GM23338 (cell line): ENCODE measurements at regions not wholly inside any gene's neighbourhood (a gene's known extent, or its start where the extent isn't known, plus 50 kb on each side); places are given as distances from the start of the nearest gene placed in this dataset.

Experiments used
- ATAC-seq: fragments of 200-7000 bp; cut with Tn5 transposase; 3 replicates; pipeline ENCODE4 v1.9.1; 2020
- DNase-seq: peaks from one replicate; pipeline ENCODE4 v3.0.0-alpha.2; 2015; ENCODE audit warnings: low spot score
- H2AFZ ChIP-seq: fragments of 200-600 bp; sonication (generic); 2 replicates; pipeline ENCODE4 v1.8.0; 2016; ENCODE audit warnings: antibody characterized with exemption, mild to moderate bottlenecking, moderate library complexity
- H3F3A ChIP-seq: fragments of 200-600 bp; sonication (generic); replicated peaks from 2 replicates; pipeline ENCODE4 v1.8.0; 2017; ENCODE audit warnings: antibody characterized with exemption, mixed run types, low read depth
- H3K27ac ChIP-seq: fragments of 200-600 bp; sonication (generic); 2 replicates; pipeline ENCODE4 v1.6.1; 2016; ENCODE audit warnings: low read depth
- H3K27me3 ChIP-seq: fragments of 200-600 bp; sonication (generic); 2 replicates; pipeline ENCODE4 v1.8.0; 2016; ENCODE audit warnings: mild to moderate bottlenecking, mixed run types, moderate library complexity; ENCODE audit not compliant: insufficient read depth
- H3K36me3 ChIP-seq: fragments of 200-600 bp; sonication (generic); 2 replicates; pipeline ENCODE4 v1.8.0; 2016; ENCODE audit warnings: mild to moderate bottlenecking; ENCODE audit not compliant: insufficient read depth
- H3K4me1 ChIP-seq: fragments of 200-600 bp; sonication (generic); 2 replicates; pipeline ENCODE4 v1.8.0; 2016; ENCODE audit warnings: mild to moderate bottlenecking, moderate library complexity; ENCODE audit not compliant: insufficient read depth
- H3K4me2 ChIP-seq: fragments of 200-600 bp; sonication (generic); 2 replicates; pipeline ENCODE4 v1.7.1; 2017; ENCODE audit warnings: mixed run types
- H3K4me3 ChIP-seq: fragments of 200-600 bp; sonication (generic); 2 replicates; pipeline ENCODE4 v1.6.1; 2016; ENCODE audit warnings: mixed run types
- H3K79me2 ChIP-seq: fragments of 200-600 bp; sonication (generic); replicated peaks from 2 replicates; pipeline ENCODE4 v1.8.0; 2017; ENCODE audit warnings: mild to moderate bottlenecking; ENCODE audit not compliant: insufficient read depth
- H3K9me2 ChIP-seq: fragments of 200-600 bp; sonication (generic); 2 replicates; pipeline ENCODE4 v1.8.0; 2017; ENCODE audit not compliant: insufficient read depth
- H4K20me1 ChIP-seq: fragments of 200-600 bp; sonication (generic); replicated peaks from 2 replicates; pipeline ENCODE4 v1.8.0; 2017; ENCODE audit warnings: mild to moderate bottlenecking; ENCODE audit not compliant: insufficient read depth
- H3K27ac Mint-ChIP-seq: 2 replicates; pipeline ENCODE4 v1.8.0; 2020; ENCODE audit warnings: inconsistent platforms, mild to moderate bottlenecking, moderate library complexity, mixed read lengths
- H3K27me3 Mint-ChIP-seq: 3 replicates; pipeline ENCODE4 v1.8.0; 2022; ENCODE audit warnings: low read depth, mild to moderate bottlenecking, moderate library complexity, mixed read lengths, inconsistent platforms; ENCODE audit not compliant: insufficient read depth, poor library complexity
- H3K36me3 Mint-ChIP-seq: 3 replicates; pipeline ENCODE4 v1.8.0; 2021; ENCODE audit warnings: low read depth, mild to moderate bottlenecking, inconsistent platforms, moderate library complexity, mixed read lengths
- H3K4me1 Mint-ChIP-seq: 3 replicates; pipeline ENCODE4 v1.8.0; 2020; ENCODE audit warnings: mild to moderate bottlenecking, inconsistent platforms, mixed read lengths
- H3K4me3 Mint-ChIP-seq: 3 replicates; pipeline ENCODE4 v1.8.0; 2021; ENCODE audit warnings: moderate library complexity, mild to moderate bottlenecking, inconsistent platforms, mixed read lengths
- H3K9me3 Mint-ChIP-seq: 3 replicates; pipeline ENCODE4 v1.8.0; 2020; ENCODE audit warnings: moderate library complexity, mild to moderate bottlenecking, inconsistent platforms, mixed read lengths
- CREB1 ChIP-seq: fragments of 250-450 bp; sonication (Bioruptor Pico); IDR thresholded peaks from 2 replicates; pipeline ENCODE4 v1.5.0; 2020; ENCODE audit warnings: low read depth, mild to moderate bottlenecking, moderate library complexity
- CTCF ChIP-seq, 2 experiments: fragments of 200-600 bp in 1 of 2; sonication (generic) in 1 of 2; conservative IDR thresholded peaks; 2 replicates each; pipeline versions ENCODE4 v1.5.1 to v1.6.1; 2016 to 2017; ENCODE audit warnings: antibody characterized with exemption in 2 of 2, low read depth in 2 of 2, mild to moderate bottlenecking in 2 of 2, moderate library complexity in 1 of 2
- ETS1 ChIP-seq: IDR thresholded peaks from 2 replicates; pipeline ENCODE4 v1.6.1; 2016; ENCODE audit warnings: antibody characterized with exemption
- EZH2 ChIP-seq: fragments of 200-600 bp; sonication (generic); IDR thresholded peaks from one replicate; pipeline ENCODE4 v1.8.0; 2017; ENCODE audit warnings: antibody characterized with exemption, mild to moderate bottlenecking, low read depth; ENCODE audit not compliant: unreplicated experiment
- EZH2phosphoT487 ChIP-seq: fragments of 200-600 bp; sonication (generic); IDR thresholded peaks from one replicate; pipeline ENCODE4 v1.8.1; 2018; ENCODE audit warnings: antibody characterized with exemption; ENCODE audit not compliant: unreplicated experiment
- POLR2AphosphoS5 ChIP-seq: IDR thresholded peaks from 2 replicates; pipeline ENCODE4 v1.6.1; 2016; ENCODE audit warnings: antibody characterized with exemption, low read depth
- REST ChIP-seq: IDR thresholded peaks from one replicate; pipeline ENCODE4 v1.6.1; 2018; ENCODE audit warnings: antibody characterized with exemption; ENCODE audit not compliant: unreplicated experiment
- STAT1 ChIP-seq: IDR thresholded peaks from one replicate; pipeline ENCODE4 v1.6.1; 2016; ENCODE audit warnings: antibody characterized with exemption; ENCODE audit not compliant: unreplicated experiment
- ZNF114 ChIP-seq: fragments of 250-450 bp; sonication (Bioruptor Pico); IDR thresholded peaks from 2 replicates; pipeline ENCODE4 v1.5.0; 2020; ENCODE audit warnings: mild to moderate bottlenecking, moderate library complexity
- ZNF331 ChIP-seq: fragments of 250-450 bp; sonication (Bioruptor Pico); IDR thresholded peaks from 2 replicates; pipeline ENCODE4 v1.5.0; 2020; ENCODE audit warnings: low read depth, mild to moderate bottlenecking, moderate library complexity
- ZNF462 ChIP-seq: fragments of 250-450 bp; sonication (Bioruptor Pico); IDR thresholded peaks from 2 replicates; pipeline ENCODE4 v1.5.0; 2020; ENCODE audit warnings: mild to moderate bottlenecking, moderate library complexity

GRCh38 chr9:81245254-81245956, 443.9 kb downstream of the TLE1 start:
- H3K4me3 Mint-ChIP-seq: no peak overlapping the region
- Histone ChIP-seq H3K79me2 (no peaks in the 10 kb centered on the region), H3K4me2 (no peak overlapping the region), H2AFZ (no peak overlapping the region), H4K20me1 (no peaks in the 10 kb centered on the region), H3K36me3 (no peaks in the 10 kb centered on the region), H3K27me3 (no peaks in the 10 kb centered on the region), H3K9me2 (0 out of 2 replicates have a peak, but pooled peaks cover 5% of the 10 kb centered on the region), H3K4me1 (no peaks in the 10 kb centered on the region), H3K4me3 (no peak overlapping the region), H3F3A (no peaks in the 10 kb centered on the region), H3K27ac (no peak overlapping the region)
- DNase-seq: no peak
- no peak overlapping the region for H3K27ac Mint-ChIP-seq
- no peaks in the 10 kb centered on the region for H3K9me3 Mint-ChIP-seq
- no peak for TF ChIP-seq CREB1 (CRISPR knock-in tag)
- no peak for TF ChIP-seq ZNF114 (CRISPR knock-in tag)
- no peak for TF ChIP-seq ZNF462 (CRISPR knock-in tag)
- no peak for TF ChIP-seq POLR2AphosphoS5
- no peak for TF ChIP-seq ETS1
- no peak for TF ChIP-seq STAT1
- TF ChIP-seq EZH2phosphoT487: no peak
- TF ChIP-seq REST: no peak
- TF ChIP-seq EZH2: no peak
- no peak for TF ChIP-seq ZNF331
- TF ChIP-seq CTCF (conservative IDR thresholded peaks at IDR 0.05; ENCODE audit: low read depth in 2 of 2): no peak
- H3K27me3 Mint-ChIP-seq: no peaks in the 10 kb centered on the region
- H3K36me3 Mint-ChIP-seq: no peaks in the 10 kb centered on the region
- no peak for ATAC-seq
- H3K4me1 Mint-ChIP-seq: peaks cover 8% of the 10 kb centered on the region; the same call in 2 of the 3 replicates
